Daoy (cell line): ENCODE measurements at regions not wholly inside any gene's neighbourhood (a gene's known extent, or its start where the extent isn't known, plus 50 kb on each side); places are given as distances from the start of the nearest gene placed in this dataset.
"Not testable (repeated sequence)": the region's sequence is repeated elsewhere in the genome, so short reads cannot be mapped to it uniquely, and the experiment has no call there.

ENCODE experiments used
- DNase-seq: peaks from one replicate; pipeline ENCODE4 v3.0.0-alpha.2; 2015; ENCODE audit warnings: low read depth

GRCh38 chr18:41134426-41134825 is 820.6 kb upstream of the PIK3C3 start:
- no peak for DNase-seq

GRCh38 chr18:41131050-41131449 is 824.0 kb upstream of the PIK3C3 start:
- DNase-seq, result no peak

GRCh38 chr18:41128545-41128944 is 826.5 kb upstream of the PIK3C3 start:
- DNase-seq, result no peak

DNA sequence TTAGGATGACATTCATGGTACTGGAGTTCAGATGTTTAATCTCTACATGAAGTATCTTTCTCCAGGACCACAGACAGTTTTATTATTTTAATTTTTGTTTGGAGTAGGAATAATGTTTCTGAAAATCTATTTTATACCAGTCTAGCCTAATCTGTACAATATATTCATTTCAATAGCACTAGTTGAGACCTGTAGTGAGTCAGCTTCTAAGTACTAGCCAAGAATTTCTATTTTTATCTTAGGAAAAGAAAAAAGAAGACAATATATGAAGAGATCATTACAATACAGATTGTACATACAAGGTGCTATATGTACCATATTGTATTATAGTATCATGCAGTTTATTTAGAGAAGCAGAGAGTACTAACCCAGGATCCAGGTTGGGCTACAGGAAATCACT is 826.9 kb upstream of the PIK3C3 start:
- no peak for DNase-seq

GRCh38 chr18:41126541-41127235 is 828.3 kb upstream of the PIK3C3 start:
- no peak for DNase-seq

GRCh38 chr18:41121116-41121826 is 833.8 kb upstream of the PIK3C3 start:
- DNase-seq, result no peak

DNA sequence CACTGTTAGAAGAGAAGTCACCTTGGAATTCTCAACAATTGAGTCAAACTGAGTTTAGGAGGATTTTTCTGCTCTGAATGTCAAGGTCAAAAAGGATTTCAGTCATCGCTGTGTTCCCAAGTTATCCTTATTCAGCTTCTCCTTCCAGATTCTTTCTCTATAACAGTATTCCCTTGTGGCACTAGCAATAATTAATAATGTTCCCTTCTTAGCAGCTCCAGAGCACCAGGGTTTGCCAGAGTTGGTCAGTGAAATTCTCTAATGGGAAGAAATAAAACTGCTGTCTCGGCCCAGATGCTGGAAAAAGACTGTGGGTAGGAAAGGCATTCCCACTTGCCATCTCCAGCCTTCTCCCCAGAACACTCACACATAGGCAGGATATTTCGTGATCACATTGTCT is 836.0 kb upstream of the PIK3C3 start:
- no peak for DNase-seq

DNA sequence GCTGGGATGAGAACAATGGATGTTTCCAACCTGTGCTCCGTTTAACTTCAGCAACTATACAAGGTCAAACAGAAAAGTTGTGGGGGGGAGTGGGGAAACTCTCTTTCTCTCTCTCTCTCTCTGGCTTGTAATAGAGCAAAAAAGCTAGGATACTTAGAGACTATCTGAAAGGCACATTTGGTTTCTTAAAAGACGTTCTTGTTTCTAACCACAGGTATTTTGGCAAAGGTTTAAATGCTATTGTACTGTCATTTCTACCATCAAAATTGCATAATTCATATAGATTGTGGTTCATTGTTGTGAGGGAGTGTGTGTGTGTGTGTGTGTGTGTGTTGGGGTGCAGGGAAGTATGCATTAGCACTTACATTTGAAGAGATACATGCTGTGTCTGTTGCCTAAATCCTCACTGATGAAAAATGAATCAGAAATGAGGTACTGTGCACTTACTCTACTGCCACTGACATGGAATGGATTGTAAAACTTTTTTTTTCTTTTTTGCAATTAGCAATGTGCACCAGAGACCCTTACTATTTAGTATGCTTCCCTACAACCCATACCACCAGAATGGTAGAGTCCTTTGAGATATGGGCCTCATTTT is 841.0 kb upstream of the PIK3C3 start:
- DNase-seq, result no peak

- no peak for DNase-seq
Observed at GRCh38 chr18:41099451-41099850, 855.6 kb upstream of the PIK3C3 start.

GRCh38 chr18:41096504-41096903 is 858.5 kb upstream of the PIK3C3 start:
- DNase-seq, result no peak

DNA sequence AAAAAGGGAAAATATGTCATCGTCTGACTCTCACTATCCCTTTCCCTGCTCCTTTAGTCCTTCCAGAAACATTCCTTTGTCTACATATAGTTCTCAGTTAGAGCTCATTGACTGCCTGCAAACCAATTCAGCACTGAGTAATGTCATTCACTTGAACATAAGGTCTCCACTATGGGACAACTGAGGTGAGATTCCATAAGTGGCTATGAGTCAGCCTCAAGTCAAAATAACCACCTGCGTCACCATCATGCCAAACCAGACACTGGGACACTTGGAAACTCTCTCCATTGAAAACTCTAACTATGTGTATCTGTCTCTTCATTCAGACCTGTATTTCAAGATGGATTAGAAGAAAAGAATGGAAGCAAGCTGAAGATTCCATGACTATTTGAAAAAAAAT is 878.0 kb upstream of the PIK3C3 start:
- no peak for DNase-seq

DNA sequence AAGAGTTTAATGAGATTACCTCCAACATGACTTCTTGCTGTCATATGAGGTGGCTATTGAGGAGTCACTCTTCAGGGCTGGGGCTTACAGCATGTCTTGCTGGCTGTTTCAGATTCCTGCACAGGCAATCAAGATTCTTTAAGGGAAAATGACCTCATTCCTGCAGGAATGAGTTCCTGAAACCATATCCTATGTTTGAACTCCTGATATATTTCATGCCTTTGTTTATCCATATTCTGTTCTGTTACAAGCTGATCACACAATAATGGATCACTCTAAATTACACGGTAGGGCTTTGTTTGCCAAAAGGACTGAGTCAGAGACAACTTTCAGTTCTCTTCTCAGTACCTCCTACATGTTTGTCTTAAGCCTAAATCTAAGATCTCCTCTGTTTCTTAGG is 879.8 kb upstream of the PIK3C3 start:
- DNase-seq, result no peak

DNA sequence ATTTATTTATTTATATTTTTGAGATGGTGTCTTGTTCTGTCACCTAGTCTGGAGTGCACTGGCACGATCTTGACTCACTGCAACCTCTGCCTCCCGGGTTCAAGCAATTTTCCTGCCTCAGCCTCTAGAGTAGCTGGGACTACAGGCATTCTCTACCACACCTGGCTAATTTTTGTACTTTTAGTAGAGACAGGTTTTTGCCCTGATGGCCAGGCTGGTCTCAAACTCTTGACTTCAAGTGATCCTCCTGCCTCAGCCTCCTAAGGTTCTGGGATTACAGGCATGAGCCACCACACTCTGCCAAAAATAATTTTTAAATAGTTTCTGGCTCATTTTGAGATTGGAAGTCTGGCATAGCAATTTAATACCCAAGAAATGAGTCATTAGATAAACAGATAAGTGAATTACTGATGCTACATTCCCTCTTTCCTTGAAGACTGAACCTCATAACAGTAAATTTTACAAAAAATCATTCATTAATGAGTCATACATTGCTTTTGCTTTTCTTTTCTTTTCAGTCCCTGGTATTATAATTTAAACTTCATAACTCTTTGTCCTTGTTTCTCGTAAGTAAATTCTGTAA is 881.6 kb upstream of the PIK3C3 start:
- no peak for DNase-seq

GRCh38 chr18:41072946-41073345 is 882.1 kb upstream of the PIK3C3 start:
- DNase-seq, result no peak

- DNase-seq, result no peak
Observed at GRCh38 chr18:41071826-41072225, 883.2 kb upstream of the PIK3C3 start.

DNA sequence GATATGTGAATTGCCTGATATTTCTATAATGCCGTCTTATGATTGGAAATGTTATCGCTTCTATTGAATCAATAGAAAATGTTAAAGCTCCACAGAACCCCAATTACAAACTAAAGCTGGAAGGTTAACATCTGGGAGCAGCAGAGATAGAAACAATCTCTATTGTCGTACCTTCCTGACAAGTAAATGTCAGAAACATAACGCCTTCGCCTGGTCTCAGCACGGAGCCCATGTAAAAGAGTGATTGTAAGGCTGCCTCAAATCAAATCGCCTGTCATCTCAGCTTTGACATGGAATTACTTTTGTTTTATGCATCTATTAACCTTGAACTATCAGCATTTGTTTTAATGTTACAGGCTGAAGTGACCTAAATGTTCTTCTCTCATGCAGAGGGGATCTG is 885.9 kb upstream of the PIK3C3 start:
- DNase-seq, result no peak

DNA sequence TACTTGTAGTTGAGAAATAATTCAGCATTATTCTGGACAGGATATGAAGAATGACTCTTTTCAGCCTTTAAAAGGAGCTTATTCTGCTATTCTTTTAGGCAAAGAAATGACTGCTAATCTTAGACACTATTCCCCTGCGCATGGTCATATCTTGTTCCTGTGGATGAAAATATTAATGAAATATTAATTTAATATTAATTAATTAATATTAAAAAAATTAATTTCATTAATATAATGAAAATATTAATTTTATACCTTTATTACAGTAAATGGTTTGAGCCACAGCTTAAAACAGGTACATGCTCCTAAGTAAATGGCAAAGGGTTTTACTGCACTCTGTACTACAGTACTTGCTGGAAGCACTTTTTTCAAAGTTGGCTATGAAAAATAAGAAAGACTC is 890.1 kb upstream of the PIK3C3 start:
- DNase-seq, result no peak

DNA sequence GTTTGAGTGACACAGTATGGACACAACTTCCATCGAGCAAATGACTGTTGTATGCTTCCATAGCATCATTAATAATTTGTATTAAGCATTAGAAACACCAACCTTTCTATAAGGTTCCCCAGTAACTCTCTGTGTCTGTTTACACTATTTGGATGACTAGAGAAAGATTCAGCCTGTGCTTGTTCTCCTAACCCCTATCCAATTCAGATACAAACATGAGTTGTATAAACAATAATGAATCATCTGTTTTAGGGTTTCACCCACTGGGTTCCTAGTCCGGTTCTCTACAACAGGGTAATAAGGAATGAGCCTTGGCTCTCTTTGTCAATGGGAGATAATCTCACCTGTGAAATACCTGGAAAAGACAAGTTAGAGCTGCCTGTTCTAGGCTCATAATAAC is 894.1 kb upstream of the PIK3C3 start:
- DNase-seq, result no peak

- DNase-seq, result no peak
Observed at GRCh38 chr18:41059126-41059415, 896.0 kb upstream of the PIK3C3 start.

DNA sequence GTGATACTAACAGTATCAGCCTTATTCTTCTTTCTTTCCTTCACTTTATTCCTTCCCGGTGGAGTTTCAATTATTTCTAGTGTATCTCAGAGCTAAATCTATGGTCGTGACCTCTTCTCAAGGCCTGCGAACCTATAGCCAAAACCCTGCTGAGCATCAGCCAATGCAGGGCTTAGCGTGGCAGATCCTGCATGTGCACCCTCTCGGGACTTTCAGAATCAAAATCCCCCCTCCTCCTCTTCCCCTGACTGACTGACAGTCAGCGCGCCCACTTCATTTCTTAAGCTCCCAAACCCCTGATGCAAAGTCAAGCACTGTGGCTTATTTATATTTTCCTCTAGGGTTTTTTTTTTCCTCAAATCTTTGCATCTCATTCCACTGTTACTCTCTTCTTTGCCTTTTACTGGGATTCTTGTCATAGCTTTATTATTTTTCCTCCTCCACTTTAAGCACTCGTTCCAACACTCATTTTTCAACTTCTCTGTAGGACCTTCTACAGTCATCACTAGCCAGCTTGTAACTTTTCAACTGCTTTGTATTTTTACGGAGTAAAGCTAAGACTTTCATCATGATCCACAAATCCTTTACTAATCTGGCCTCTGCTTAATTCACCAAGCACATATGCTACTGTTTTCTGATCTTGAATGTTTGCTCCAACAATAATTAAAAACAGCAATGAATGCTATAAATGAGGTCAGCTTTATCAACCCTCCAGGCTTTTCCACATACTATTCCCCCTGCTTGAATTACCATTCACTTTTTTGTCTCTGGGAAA is 896.5 kb upstream of the PIK3C3 start:
- no peak for DNase-seq

DNA sequence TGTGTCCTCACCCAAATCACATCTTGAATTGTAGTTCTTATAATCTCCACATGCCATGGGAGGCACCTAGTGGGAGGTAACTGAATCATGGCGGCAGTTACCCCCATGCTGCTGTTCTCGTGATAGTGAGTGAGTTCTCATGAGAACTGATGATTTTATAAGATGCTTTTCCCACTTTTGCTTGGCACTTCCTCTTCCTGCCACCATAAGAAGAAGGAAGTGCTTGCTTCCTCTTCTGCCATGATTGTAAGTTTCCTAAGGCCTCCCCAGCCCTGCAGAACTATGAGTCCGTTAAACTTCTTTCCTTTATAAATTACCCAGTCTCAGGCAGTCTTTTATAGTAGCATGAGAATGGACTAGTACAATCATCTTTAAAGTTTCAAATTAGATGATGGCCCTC is 902.4 kb upstream of the PIK3C3 start:
- no peak for DNase-seq

GRCh38 chr18:41046250-41046649 is 908.8 kb upstream of the PIK3C3 start:
- not testable (repeated sequence) for DNase-seq
